ENCODE measurements at regions not wholly inside any gene's neighbourhood (a gene's known extent, or its start where the extent isn't known, plus 50 kb on each side); places are given as distances from the start of the nearest gene placed in this dataset.

GRCh38 chr17:70922268-70922667, 752.9 kb downstream of the KCNJ2 start:
- H3K9me3 Mint-ChIP-seq (ENCODE audit: insufficient read depth): peaks cover 6% of the 10 kb centered on the region
- DNase-seq (no peak), ATAC-seq (ENCODE audit: low read depth) (no peak)
- no peak overlapping the region for H3K4me3 Mint-ChIP-seq
- no peak overlapping the region for H3K4me3 ChIP-seq (ENCODE audit: control extremely low read depth in 1 of 5, extremely low read depth in 1 of 5, insufficient read depth in 1 of 5, low read depth in 2 of 5, low read length in 4 of 5)
- no CpG with 5 or more reads among the region's 2 CpGs for WGBS (ENCODE audit: insufficient coverage)
- H3K27me3 ChIP-seq (replicated peaks in 1 of 4; ENCODE audit: control extremely low read depth in 1 of 4, control insufficient read depth in 3 of 4, insufficient read depth in 4 of 4, low read length in 3 of 4): no peaks in the 10 kb centered on the region
- CTCF ChIA-PET: no interaction called here
- H3K27me3 Mint-ChIP-seq: no peaks in the 10 kb centered on the region
- H3K27ac Mint-ChIP-seq: no peak overlapping the region
- no peaks in the 10 kb centered on the region for H3K4me1 Mint-ChIP-seq
- no peaks in the 10 kb centered on the region for H3K36me3 ChIP-seq (replicated peaks in 1 of 2; ENCODE audit: control extremely low read depth in 1 of 2, control insufficient read depth in 1 of 2, extremely low read depth in 1 of 2, insufficient read depth in 2 of 2, low read length in 1 of 2)
- H3K9ac ChIP-seq (ENCODE audit: low read length): no peak overlapping the region
- H3K4me2 ChIP-seq (replicated peaks; ENCODE audit: low read depth, low read length, poor library complexity, severe bottlenecking): no peak overlapping the region
- no peaks in the 10 kb centered on the region for H3K4me1 ChIP-seq (ENCODE audit: control insufficient read depth in 2 of 2, insufficient read depth in 2 of 2, low read length in 2 of 2)
- POLR2A ChIA-PET: no interaction called here
- no peaks in the 10 kb centered on the region for H4K20me1 ChIP-seq (ENCODE audit: control insufficient read depth, insufficient read depth, low read length, poor library complexity, severe bottlenecking)
- H3K9me3 ChIP-seq (ENCODE audit: control extremely low read depth in 1 of 3, control insufficient read depth in 2 of 3, insufficient read depth in 1 of 3, low read length in 2 of 3): peaks cover 0 to 12% (median 10%) of the 10 kb centered on the region in 3 donors
- no peak overlapping the region for H2AFZ ChIP-seq (ENCODE audit: insufficient read depth, low read depth, low read length, poor library complexity, severe bottlenecking)
- H3K27ac ChIP-seq (ENCODE audit: low read length in 2 of 2): no peak overlapping the region
- no peaks in the 10 kb centered on the region for H3K79me2 ChIP-seq (ENCODE audit: control insufficient read depth, insufficient read depth, low read length)
- TF ChIP-seq CTCF (IDR thresholded peaks at IDR 0.05): no peak
- intact Hi-C loops (cut with micrococcal nuclease): no loop called here

- Mint-ChIP-seq H3K4me3 (no peak overlapping the region), H3K4me1 (no peaks in the 10 kb centered on the region), H3K27ac (no peak overlapping the region), H3K27me3 (no peaks in the 10 kb centered on the region), H3K9me3 (ENCODE audit: insufficient read depth) (peaks cover 6% of the 10 kb centered on the region)
- no peak overlapping the region for H3K4me2 ChIP-seq (replicated peaks; ENCODE audit: low read depth, low read length, poor library complexity, severe bottlenecking)
- H3K27me3 ChIP-seq (replicated peaks in 1 of 4; ENCODE audit: control extremely low read depth in 1 of 4, control insufficient read depth in 3 of 4, insufficient read depth in 4 of 4, low read length in 3 of 4): no peaks in the 10 kb centered on the region
- H3K79me2 ChIP-seq (ENCODE audit: control insufficient read depth, insufficient read depth, low read length): no peaks in the 10 kb centered on the region
- H3K27ac ChIP-seq (ENCODE audit: low read length in 2 of 2): no peak overlapping the region
- WGBS (ENCODE audit: insufficient coverage): 80% methylated on average over 1 of the region's 4 CpGs
- intact Hi-C loops (cut with micrococcal nuclease): no loop called here
- TF ChIP-seq EZH2 (IDR thresholded peaks at IDR 0.05; ENCODE audit: borderline replicate concordance, insufficient read depth, low read depth, low read length, poor library complexity, severe bottlenecking) (no peak), CTCF (IDR thresholded peaks at IDR 0.05) (no peak)
- no peaks in the 10 kb centered on the region for H4K20me1 ChIP-seq (ENCODE audit: control insufficient read depth, insufficient read depth, low read length, poor library complexity, severe bottlenecking)
- CTCF ChIA-PET: no interaction called here
- peaks cover 0 to 3% (median 0%) of the 10 kb centered on the region in 3 donors for H3K9me3 ChIP-seq (ENCODE audit: control extremely low read depth in 1 of 3, control insufficient read depth in 2 of 3, insufficient read depth in 1 of 3, low read length in 2 of 3)
- no peak overlapping the region for H3K9ac ChIP-seq (ENCODE audit: low read length)
- POLR2A ChIA-PET: no interaction called here
- ATAC-seq (ENCODE audit: low read depth): no peak
- no peak for DNase-seq
- no peak overlapping the region for H3K4me3 ChIP-seq (ENCODE audit: control extremely low read depth in 1 of 5, extremely low read depth in 1 of 5, insufficient read depth in 1 of 5, low read depth in 2 of 5, low read length in 4 of 5)
- no peak overlapping the region for H2AFZ ChIP-seq (ENCODE audit: insufficient read depth, low read depth, low read length, poor library complexity, severe bottlenecking)
- H3K4me1 ChIP-seq (ENCODE audit: control insufficient read depth in 2 of 2, insufficient read depth in 2 of 2, low read length in 2 of 2): no peaks in the 10 kb centered on the region
- no peaks in the 10 kb centered on the region for H3K36me3 ChIP-seq (replicated peaks in 1 of 2; ENCODE audit: control extremely low read depth in 1 of 2, control insufficient read depth in 1 of 2, extremely low read depth in 1 of 2, insufficient read depth in 2 of 2, low read length in 1 of 2)
Measured at GRCh38 chr17:70924776-70925175, 755.4 kb downstream of the KCNJ2 start.

All from B cell (primary cell).